Panc1 (cell line): ENCODE measurements at regions not wholly inside any gene's neighbourhood (a gene's known extent, or its start where the extent isn't known, plus 50 kb on each side); places are given as distances from the start of the nearest gene placed in this dataset.

Source experiments
- ATAC-seq: fragments of 200-7000 bp; cut with Tn5 transposase; 2 replicates; pipeline ENCODE4 v1.9.1; 2020; ENCODE audit warnings: mild to moderate bottlenecking, moderate library complexity
- BruUV-seq: library from RNA; stranded (reverse); fragments of 400-500 nt; replicated peaks from 2 replicates; lab custom pipeline; 2021; lab: Mats Ljungman, UMichigan
- CTCF ChIA-PET: fragments of 300-600 bp; sonication (Branson Sonifier 250); formaldehyde crosslinking; loops from one replicate; lab custom pipeline; 2022; ENCODE audit warnings: antibody characterized with exemption; lab: Charles Lee
- POLR2A ChIA-PET: fragments of 300-600 bp; sonication (Branson Sonifier 250); formaldehyde crosslinking; loops from one replicate; lab custom pipeline; 2022; ENCODE audit warnings: antibody characterized with exemption; lab: Charles Lee
- DNase-seq: peaks from one replicate; pipeline ENCODE4 v3.0.0-alpha.2; 2010; ENCODE audit warnings: low read depth, low spot score
- H3K27ac ChIP-seq: 2 replicates; pipeline ENCODE4 v1.5.1; 2011; ENCODE audit warnings: mild to moderate bottlenecking, low read length, inconsistent platforms
- H3K27me3 ChIP-seq: fragments of 200-500 bp; sonication (Bioruptor generic); 2 replicates; pipeline ENCODE4 v1.6.0; 2014; ENCODE audit warnings: low read length, inconsistent platforms; ENCODE audit not compliant: control insufficient read depth, insufficient read depth
- H3K36me3 ChIP-seq: fragments of 200-500 bp; sonication (Bioruptor generic); 2 replicates; pipeline ENCODE4 v1.5.1; 2014; ENCODE audit warnings: inconsistent platforms, mild to moderate bottlenecking, low read length, moderate library complexity; ENCODE audit not compliant: control insufficient read depth, insufficient read depth
- H3K4me1 ChIP-seq: 2 replicates; pipeline ENCODE4 v1.5.1; 2011; ENCODE audit warnings: inconsistent platforms, mild to moderate bottlenecking, low read length, moderate library complexity; ENCODE audit not compliant: control insufficient read depth, insufficient read depth
- H3K4me3 ChIP-seq, 2 experiments: 2 replicates each; pipeline ENCODE4 v1.5.1; 2011 to 2012; ENCODE audit warnings: low read depth in 2 of 2, low read length in 2 of 2, mild to moderate bottlenecking in 2 of 2, inconsistent platforms in 1 of 2, moderate library complexity in 1 of 2
- H3K9me3 ChIP-seq: fragments of 200-500 bp; sonication (Bioruptor generic); 2 replicates; pipeline ENCODE4 v1.5.1; 2014; ENCODE audit warnings: low read depth, mild to moderate bottlenecking, inconsistent platforms, low read length, moderate library complexity; ENCODE audit not compliant: control insufficient read depth, insufficient read depth
- CTCF ChIP-seq: fragments of 450-650 bp; IDR thresholded peaks from 2 replicates; pipeline ENCODE4 v1.5.1; 2017; ENCODE audit warnings: mild to moderate bottlenecking
- POLR2AphosphoS5 ChIP-seq: IDR thresholded peaks from 2 replicates; pipeline ENCODE4 v1.6.1; 2012; ENCODE audit warnings: mild to moderate bottlenecking, low read depth, low read length, moderate library complexity
- REST ChIP-seq, 2 experiments: IDR thresholded peaks; 2 replicates each; pipeline ENCODE4 v1.6.1; 2011 to 2012; ENCODE audit warnings: low read depth in 2 of 2, control low read depth in 1 of 2, low read length in 1 of 2, mild to moderate bottlenecking in 1 of 2, moderate library complexity in 1 of 2; ENCODE audit not compliant: insufficient read depth in 1 of 2
- SIN3A ChIP-seq: IDR thresholded peaks from 2 replicates; pipeline ENCODE4 v1.6.1; 2012; ENCODE audit warnings: low read depth, mild to moderate bottlenecking, low read length, moderate library complexity, borderline replicate concordance; ENCODE audit not compliant: insufficient read depth
- TCF7L2 ChIP-seq: IDR thresholded peaks from 2 replicates; pipeline ENCODE4 v1.6.1; 2011; ENCODE audit warnings: mild to moderate bottlenecking, low read depth, low read length, inconsistent platforms
- in situ Hi-C: cut with HindIII; loops from 2 replicates; pipeline ENCODE4 v1.10.0; 2016; ENCODE audit warnings: low sequenced_read_pairs, low pct_unique_long_range_greater_than_20kb
- intact Hi-C: fragments of 100-400 bp; cut with micrococcal nuclease; formaldehyde crosslinking; loops from one replicate; pipeline ENCODE4 v1.10.0; 2022; ENCODE audit not compliant: unreplicated experiment

GRCh38 chr5:99035942-99036341, 107.1 kb upstream of the CHD1 start:
- H3K4me1 ChIP-seq: peaks cover 4% of the 10 kb centered on the region; the same call in 1 of the 2 replicates
- no peaks in the 10 kb centered on the region for H3K27me3 ChIP-seq
- no peak overlapping the region for H3K27ac ChIP-seq
- ChIA-PET POLR2A (no interaction called here), CTCF (no interaction called here)
- intact Hi-C loops (no loop called here), in situ Hi-C loops (no loop called here)
- no peaks in the 10 kb centered on the region for H3K9me3 ChIP-seq
- ATAC-seq: no peak
- DNase-seq: no peak
- no peaks in the 10 kb centered on the region for H3K36me3 ChIP-seq
- H3K4me3 ChIP-seq: no peak overlapping the region
- BruUV-seq: no TSS peak
- TF ChIP-seq TCF7L2: no peak
- no peak for TF ChIP-seq REST (IDR thresholded peaks at IDR 0.05; ENCODE audit: insufficient read depth in 1 of 2, low read depth in 2 of 2, low read length in 1 of 2)
- no peak for TF ChIP-seq SIN3A
- TF ChIP-seq POLR2AphosphoS5: no peak
- TF ChIP-seq CTCF: no peak

GRCh38 chr5:99034336-99034735, 105.5 kb upstream of the CHD1 start:
- BruUV-seq: no TSS peak
- no peak overlapping the region for H3K27ac ChIP-seq
- DNase-seq (no peak), ATAC-seq (no peak)
- no peaks in the 10 kb centered on the region for H3K36me3 ChIP-seq
- H3K27me3 ChIP-seq: no peaks in the 10 kb centered on the region
- peaks cover 4% of the 10 kb centered on the region; the same call in 1 of the 2 replicates for H3K4me1 ChIP-seq
- no peak overlapping the region for H3K4me3 ChIP-seq
- in situ Hi-C loops: no loop called here
- CTCF ChIA-PET: no interaction called here
- TF ChIP-seq CTCF (no peak), TCF7L2 (no peak), REST (IDR thresholded peaks at IDR 0.05; ENCODE audit: insufficient read depth in 1 of 2, low read depth in 2 of 2, low read length in 1 of 2) (no peak), POLR2AphosphoS5 (no peak), SIN3A (no peak)
- intact Hi-C loops: no loop called here
- no peaks in the 10 kb centered on the region for H3K9me3 ChIP-seq
- POLR2A ChIA-PET: no interaction called here
